ENCODE measurements at regions not wholly inside any gene's neighbourhood (a gene's known extent, or its start where the extent isn't known, plus 50 kb on each side); places are given as distances from the start of the nearest gene placed in this dataset.

GRCh38 chr6:153787341-153787606 is 251.8 kb upstream of the OPRM1 start:
- no peak for DNase-seq (ENCODE audit: low read depth)

DNA sequence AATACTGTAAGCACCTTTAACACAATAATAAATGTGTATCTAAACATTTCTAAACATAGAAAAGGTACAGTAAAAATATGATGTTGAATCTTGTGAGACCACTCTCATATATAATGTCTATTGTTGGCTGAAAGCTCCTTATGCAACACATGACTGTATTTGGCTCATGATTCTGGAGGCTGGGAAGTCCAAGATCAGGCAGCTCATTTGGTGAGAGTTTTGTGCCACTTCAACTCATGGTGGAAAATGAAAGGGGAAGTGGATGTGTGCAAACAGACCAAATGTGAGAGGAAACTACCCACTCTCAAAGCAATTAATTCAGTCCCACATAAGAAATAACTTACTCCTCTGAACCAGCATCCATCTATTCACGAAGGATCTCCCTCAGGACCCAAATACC is 257.7 kb upstream of the OPRM1 start:
- no peak for DNase-seq (ENCODE audit: low read depth)

DNA sequence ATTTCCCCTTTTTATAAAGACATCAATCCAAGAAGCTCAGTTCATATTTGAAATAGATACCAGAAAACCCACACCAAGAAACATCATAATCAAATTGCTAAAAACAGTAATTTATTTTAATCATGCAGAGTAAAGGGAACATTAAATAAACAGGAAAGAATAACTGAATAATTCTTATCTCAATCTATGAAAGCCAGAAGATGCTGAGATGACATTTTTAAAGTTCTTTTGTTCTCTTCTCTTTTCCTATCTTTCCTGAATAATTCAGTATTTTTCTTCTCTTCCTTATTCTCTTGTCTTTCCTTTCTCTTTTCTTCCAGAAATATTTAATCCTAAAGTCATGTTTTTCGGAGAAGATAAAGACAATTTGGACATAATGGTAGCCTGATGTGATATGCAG is 259.0 kb upstream of the OPRM1 start:
- no peak for DNase-seq (ENCODE audit: low read depth)

GRCh38 chr6:153778216-153778615 is 260.8 kb upstream of the OPRM1 start:
- no peak for DNase-seq (ENCODE audit: low read depth)

- no peak for DNase-seq (ENCODE audit: low read depth)
Measured at GRCh38 chr6:153771577-153771976, 267.5 kb upstream of the OPRM1 start.

GRCh38 chr6:153767127-153767526 is 271.9 kb upstream of the OPRM1 start:
- no peak for DNase-seq (ENCODE audit: low read depth)

DNA sequence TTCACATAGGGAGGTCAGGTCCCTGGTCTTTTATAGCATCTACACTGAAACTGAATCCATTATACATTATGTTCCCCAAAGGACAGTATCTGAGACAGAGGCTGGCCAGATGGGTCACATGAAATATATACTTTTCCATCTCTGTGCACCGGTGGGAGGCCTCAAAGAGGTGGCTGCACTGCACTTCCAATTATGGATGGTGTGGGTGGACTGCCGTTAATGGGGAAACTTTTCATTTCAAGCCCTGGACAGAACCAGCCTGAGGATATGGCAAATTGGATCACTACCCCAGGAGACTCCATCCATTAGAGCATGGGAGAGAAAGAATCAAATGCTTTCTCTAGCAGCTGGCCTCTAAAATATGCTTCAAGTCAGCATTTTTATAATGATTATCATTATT is 280.5 kb upstream of the OPRM1 start:
- DNase-seq (ENCODE audit: low read depth), result no peak

DNA sequence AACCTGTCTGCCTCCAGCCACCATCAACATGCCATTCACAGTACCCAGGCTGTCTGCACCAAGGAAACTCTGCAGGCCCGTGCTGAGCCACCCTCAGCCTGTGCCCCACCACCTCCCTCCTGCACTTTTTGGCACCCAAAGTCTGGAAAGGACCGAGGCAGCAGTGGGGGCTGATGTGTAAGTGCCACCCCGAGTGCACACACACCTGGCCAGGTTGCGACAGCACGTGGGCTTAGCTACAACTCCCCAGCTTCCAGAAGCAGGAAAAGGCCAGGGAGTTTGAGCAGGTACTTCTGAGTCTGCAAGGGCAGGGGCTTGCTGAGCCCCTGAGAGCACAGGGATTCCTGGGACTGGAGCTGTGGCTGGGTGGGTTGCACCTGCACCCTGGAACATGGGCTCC is 303.3 kb upstream of the OPRM1 start:
- no peak for DNase-seq (ENCODE audit: low read depth)

DNA sequence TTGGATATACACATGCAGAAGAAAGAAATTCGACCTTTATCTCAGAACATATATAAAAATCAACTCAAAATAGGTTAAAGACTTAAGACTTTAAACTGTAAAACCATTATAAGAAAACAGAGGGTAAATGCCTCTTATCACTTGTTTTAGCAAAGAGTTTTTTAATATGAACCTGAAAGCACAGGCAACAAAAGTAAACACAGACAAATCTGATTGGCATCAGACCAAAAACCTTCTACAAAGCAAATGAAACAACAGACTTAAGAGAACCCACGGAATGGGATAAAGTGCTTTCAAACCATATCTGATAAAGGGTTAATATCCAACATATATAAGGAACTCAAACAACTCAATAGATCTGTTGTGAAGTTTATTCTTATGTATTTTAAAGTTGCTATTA is 309.9 kb upstream of the OPRM1 start:
- no peak for DNase-seq (ENCODE audit: low read depth)

GRCh38 chr6:153727885-153728284 is 311.2 kb upstream of the OPRM1 start:
- no peak for DNase-seq (ENCODE audit: low read depth)

DNA sequence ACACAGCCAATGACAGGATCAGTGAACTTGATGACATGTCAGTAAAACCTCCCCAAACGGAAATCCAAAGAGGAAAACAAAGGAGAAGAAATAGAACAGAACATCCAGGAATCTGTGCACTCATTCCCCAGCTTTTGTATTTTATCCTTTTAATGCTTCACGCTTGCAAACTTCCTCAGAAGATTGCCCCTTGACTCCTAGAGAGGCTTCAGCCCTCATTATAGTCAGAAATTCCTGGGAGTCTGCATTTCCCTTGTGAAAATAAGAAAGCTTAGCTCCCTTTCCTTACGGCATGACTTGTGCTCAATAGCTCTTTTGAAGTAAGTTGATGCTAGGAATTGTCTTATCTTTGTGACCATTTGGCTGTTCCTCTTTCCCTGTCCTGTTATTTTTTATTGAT is 313.6 kb upstream of the OPRM1 start:
- DNase-seq (ENCODE audit: low read depth), result no peak

DNA sequence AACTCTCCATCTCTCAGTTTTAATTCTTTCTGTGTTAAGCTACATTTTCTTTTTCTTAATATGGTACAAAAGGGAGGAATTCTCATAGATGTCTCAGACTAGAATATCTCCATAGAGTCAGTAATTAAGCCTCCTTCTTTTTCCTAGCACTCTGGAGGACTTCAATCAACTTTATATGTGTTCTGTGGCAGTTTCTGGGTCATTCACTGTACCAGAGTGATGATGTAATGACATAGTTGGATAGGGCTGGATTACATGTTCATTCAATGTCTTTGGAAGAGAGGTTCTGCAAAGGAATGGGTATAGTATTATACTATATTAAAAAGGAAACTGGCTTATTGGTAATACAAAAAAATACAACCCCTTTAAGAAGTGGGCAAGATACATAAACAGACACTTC is 318.3 kb upstream of the OPRM1 start:
- no peak for DNase-seq (ENCODE audit: low read depth)

DNA sequence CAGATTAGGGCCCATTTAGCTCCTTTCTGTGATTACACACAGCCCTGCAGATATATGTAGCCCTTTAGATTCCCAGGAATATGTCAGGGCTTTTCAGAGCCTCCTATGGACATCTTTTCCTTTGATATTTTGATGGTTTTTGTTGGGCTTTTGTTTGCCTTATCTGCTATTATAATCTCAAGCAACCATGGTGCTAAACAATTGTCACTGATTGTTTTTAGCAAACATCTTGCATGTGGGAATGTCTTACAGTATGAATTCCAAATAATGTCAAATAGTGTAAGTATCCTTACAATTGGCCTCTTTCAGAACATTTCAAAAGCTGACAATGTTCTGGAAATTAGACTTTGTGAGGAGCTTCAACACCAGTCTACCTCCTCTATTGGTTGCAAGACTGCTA is 333.6 kb upstream of the OPRM1 start:
- DNase-seq (ENCODE audit: low read depth), result no peak

DNA sequence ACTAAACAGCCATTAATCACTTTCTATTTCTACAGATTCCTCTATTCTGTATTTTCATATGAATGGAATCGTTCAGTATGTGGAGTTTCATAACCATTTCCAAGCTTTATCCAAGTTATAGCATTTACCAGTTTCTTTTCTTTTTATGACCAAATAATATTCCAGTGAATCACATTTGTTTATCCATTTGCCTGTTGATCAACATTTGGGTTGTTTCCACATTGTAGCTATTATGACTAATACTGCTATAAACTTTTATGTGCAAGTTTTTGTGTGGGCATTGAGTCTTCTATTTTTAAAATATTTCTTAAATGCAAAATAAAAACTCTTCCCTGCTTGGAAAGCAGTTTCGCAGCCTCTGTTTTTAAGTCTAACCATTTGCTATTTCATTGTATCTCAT is 336.4 kb upstream of the OPRM1 start:
- DNase-seq (ENCODE audit: low read depth), result no peak

- no peak for DNase-seq (ENCODE audit: low read depth)
Measured at GRCh38 chr6:153698637-153699036, 340.4 kb upstream of the OPRM1 start.

GRCh38 chr6:153698001-153698400 is 341.0 kb upstream of the OPRM1 start:
- DNase-seq (ENCODE audit: low read depth), result no peak

- no peak for DNase-seq (ENCODE audit: low read depth)
Measured at GRCh38 chr6:153677522-153677921, 361.5 kb upstream of the OPRM1 start.

- DNase-seq (ENCODE audit: low read depth), result no peak
Measured at GRCh38 chr6:153673750-153674149, 365.3 kb upstream of the OPRM1 start.

DNA sequence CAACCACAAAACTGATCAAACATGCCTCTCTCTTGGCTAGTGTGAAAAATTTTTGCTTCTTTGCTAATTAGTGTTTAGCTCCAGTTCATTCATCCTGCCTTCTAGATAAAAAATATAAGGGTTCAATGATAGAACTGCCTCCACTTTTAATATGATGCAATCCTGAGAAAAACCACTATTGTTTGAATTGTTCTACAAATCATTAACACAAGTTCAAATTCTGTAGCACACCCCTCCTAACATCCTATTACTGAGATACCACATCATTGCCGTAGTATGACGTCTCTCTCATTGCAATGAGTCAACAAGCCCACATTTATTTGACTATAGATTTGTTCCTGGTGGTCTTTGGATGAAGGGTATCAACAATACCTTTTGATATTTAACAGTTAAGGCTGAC is 365.8 kb upstream of the OPRM1 start:
- DNase-seq (ENCODE audit: low read depth), result no peak

DNA sequence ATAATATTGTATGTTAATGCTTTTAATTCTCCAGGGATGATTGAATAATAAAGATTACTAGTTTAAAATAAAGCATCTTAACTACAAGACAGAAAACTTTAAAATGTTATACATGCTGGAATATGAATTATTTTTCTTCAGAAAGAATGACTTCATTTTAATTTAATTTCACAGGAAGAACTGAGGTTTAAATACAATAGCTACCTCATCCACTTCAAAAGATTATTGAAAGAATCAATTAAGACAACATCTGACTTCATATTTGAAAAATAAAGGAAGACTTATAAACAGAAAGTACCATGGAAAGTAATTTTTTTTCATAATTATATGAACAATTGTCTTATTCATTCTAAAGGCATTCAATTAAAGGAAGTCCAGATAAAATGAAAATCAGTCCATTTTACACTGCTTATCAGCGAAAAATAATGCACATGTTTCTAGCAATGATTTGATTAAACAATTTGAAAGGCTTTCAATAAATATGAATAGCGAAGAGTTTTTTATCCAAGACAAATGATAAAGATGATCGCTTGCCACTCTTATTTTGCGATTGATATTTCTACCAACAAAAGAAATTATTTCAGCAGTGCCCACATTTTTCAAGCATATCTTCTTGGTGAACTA is 368.5 kb upstream of the OPRM1 start:
- DNase-seq (ENCODE audit: low read depth), result no peak

- DNase-seq (ENCODE audit: low read depth), result no peak
Measured at GRCh38 chr6:153668758-153669157, 370.3 kb upstream of the OPRM1 start.

- no peak for DNase-seq (ENCODE audit: low read depth)
Measured at GRCh38 chr6:153662982-153663381, 376.1 kb upstream of the OPRM1 start.

DNA sequence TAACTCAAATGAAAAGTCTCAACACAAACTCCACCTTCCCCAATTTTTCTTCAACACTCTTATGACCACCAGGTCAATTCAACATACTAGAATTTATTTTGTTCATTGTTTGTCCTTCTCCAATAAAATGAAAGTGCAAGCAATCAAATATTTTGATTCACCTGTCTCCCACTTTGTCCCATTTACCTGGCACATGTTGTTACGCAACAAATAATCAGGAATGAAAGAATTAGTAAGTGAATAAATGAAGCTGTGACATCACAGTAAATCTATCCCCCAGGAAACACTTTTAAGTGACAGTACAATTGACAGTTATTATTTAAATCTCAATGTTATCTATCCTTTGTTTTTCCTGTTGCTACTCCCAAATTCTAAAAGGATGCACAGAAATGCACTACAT is 393.7 kb upstream of the OPRM1 start:
- DNase-seq (ENCODE audit: low read depth), result no peak

- no peak for DNase-seq (ENCODE audit: low read depth)
Measured at GRCh38 chr6:153644000-153644399, 395.0 kb upstream of the OPRM1 start.

- DNase-seq (ENCODE audit: low read depth), result no peak
Measured at GRCh38 chr6:153634416-153634815, 404.6 kb upstream of the OPRM1 start.

Data from CMK (cell line).